ENCODE measurements at regions not wholly inside any gene's neighbourhood (a gene's known extent, or its start where the extent isn't known, plus 50 kb on each side); places are given as distances from the start of the nearest gene placed in this dataset.
A peak's percentile ranks its signal among the peaks of the same experiment; 100 is the strongest.

- H4K20me1 ChIP-seq (ENCODE audit: control insufficient read depth, extremely low read depth, insufficient read depth, low read length): no peaks in the 10 kb centered on the region
- H3K4me3 ChIP-seq (replicated peaks in 1 of 4; ENCODE audit: control extremely low read depth in 1 of 4, insufficient read depth in 1 of 4, low read depth in 3 of 4, low read length in 4 of 4): no peak overlapping the region
- no peak overlapping the region for H3K4me2 ChIP-seq (ENCODE audit: extremely low read depth, insufficient read depth, low read length)
- no peak for DNase-seq (ENCODE audit: low read depth in 2 of 2)
- no peaks in the 10 kb centered on the region for H3K79me2 ChIP-seq (ENCODE audit: control insufficient read depth, insufficient read depth, low read length)
- no peaks in the 10 kb centered on the region for H3K9me3 ChIP-seq (ENCODE audit: control insufficient read depth, insufficient read depth, low read depth, low read length)
- no peak overlapping the region for H3K27ac ChIP-seq (ENCODE audit: insufficient read depth, low read length)
- no peak overlapping the region for H3K9ac ChIP-seq (ENCODE audit: insufficient read depth, low read length)
- H3K27me3 ChIP-seq (ENCODE audit: control insufficient read depth, insufficient read depth, low read length): no peaks in the 10 kb centered on the region
- no peak overlapping the region for H2AFZ ChIP-seq (ENCODE audit: low read length)
- TF ChIP-seq, protein P1, sequence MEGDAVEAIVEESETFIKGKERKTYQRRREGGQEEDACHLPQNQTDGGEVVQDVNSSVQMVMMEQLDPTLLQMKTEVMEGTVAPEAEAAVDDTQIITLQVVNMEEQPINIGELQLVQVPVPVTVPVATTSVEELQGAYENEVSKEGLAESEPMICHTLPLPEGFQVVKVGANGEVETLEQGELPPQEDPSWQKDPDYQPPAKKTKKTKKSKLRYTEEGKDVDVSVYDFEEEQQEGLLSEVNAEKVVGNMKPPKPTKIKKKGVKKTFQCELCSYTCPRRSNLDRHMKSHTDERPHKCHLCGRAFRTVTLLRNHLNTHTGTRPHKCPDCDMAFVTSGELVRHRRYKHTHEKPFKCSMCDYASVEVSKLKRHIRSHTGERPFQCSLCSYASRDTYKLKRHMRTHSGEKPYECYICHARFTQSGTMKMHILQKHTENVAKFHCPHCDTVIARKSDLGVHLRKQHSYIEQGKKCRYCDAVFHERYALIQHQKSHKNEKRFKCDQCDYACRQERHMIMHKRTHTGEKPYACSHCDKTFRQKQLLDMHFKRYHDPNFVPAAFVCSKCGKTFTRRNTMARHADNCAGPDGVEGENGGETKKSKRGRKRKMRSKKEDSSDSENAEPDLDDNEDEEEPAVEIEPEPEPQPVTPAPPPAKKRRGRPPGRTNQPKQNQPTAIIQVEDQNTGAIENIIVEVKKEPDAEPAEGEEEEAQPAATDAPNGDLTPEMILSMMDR (conservative IDR thresholded peaks at IDR 0.05 in 1 of 2, IDR thresholded peaks at IDR 0.05 in 1 of 2; ENCODE audit: low read depth in 1 of 2, low read length in 2 of 2): no peak
- TF ChIP-seq EZH2 (IDR thresholded peaks at IDR 0.05; ENCODE audit: low read length, missing control alignments): no peak
- no peaks in the 10 kb centered on the region for H3K36me3 ChIP-seq (ENCODE audit: control insufficient read depth, insufficient read depth, low read length)
- no peaks in the 10 kb centered on the region for H3K4me1 ChIP-seq (ENCODE audit: control insufficient read depth, extremely low read depth, insufficient read depth, low read length)
Measured at GRCh38 chr1:60448850-60449249, 375.3 kb upstream of the C1orf87 start.

DNA sequence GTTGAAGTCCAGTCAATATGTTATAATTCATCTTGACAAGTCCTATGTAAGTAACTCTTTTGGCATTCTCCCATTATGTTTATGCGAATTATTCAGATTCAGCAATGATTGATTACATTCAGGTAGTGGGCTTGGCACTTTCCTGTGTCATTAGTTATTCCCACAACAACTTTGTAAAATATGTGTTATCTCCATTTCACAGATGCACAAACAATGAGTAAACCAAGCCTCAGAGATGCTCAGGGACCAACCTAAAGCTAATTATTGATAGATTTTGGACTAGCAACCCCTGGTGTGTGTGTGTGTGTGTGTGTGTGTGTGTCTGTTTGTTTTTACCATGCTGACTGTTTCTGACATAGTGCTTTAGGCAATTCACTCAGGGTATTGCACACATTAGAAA lies 371.1 kb upstream of the C1orf87 start:
- TF ChIP-seq EZH2 (IDR thresholded peaks at IDR 0.05; ENCODE audit: low read length, missing control alignments): no peak
- TF ChIP-seq, protein P1 (conservative IDR thresholded peaks at IDR 0.05 in 1 of 2, IDR thresholded peaks at IDR 0.05 in 1 of 2; ENCODE audit: low read depth in 1 of 2, low read length in 2 of 2): no peak
- Histone ChIP-seq H3K9me3 (ENCODE audit: control insufficient read depth, insufficient read depth, low read depth, low read length) (no peaks in the 10 kb centered on the region), H4K20me1 (ENCODE audit: control insufficient read depth, extremely low read depth, insufficient read depth, low read length) (no peaks in the 10 kb centered on the region), H2AFZ (ENCODE audit: low read length) (no peak overlapping the region), H3K4me2 (ENCODE audit: extremely low read depth, insufficient read depth, low read length) (no peak overlapping the region), H3K4me3 (replicated peaks in 1 of 4; ENCODE audit: control extremely low read depth in 1 of 4, insufficient read depth in 1 of 4, low read depth in 3 of 4, low read length in 4 of 4) (no peak overlapping the region), H3K27ac (ENCODE audit: insufficient read depth, low read length) (no peak overlapping the region), H3K79me2 (ENCODE audit: control insufficient read depth, insufficient read depth, low read length) (no peaks in the 10 kb centered on the region), H3K4me1 (ENCODE audit: control insufficient read depth, extremely low read depth, insufficient read depth, low read length) (no peaks in the 10 kb centered on the region), H3K9ac (ENCODE audit: insufficient read depth, low read length) (no peak overlapping the region), H3K36me3 (ENCODE audit: control insufficient read depth, insufficient read depth, low read length) (no peaks in the 10 kb centered on the region), H3K27me3 (ENCODE audit: control insufficient read depth, insufficient read depth, low read length) (no peaks in the 10 kb centered on the region)
- DNase-seq (ENCODE audit: low read depth in 2 of 2): peak in 1 of 2 donors; percentile 24

DNA sequence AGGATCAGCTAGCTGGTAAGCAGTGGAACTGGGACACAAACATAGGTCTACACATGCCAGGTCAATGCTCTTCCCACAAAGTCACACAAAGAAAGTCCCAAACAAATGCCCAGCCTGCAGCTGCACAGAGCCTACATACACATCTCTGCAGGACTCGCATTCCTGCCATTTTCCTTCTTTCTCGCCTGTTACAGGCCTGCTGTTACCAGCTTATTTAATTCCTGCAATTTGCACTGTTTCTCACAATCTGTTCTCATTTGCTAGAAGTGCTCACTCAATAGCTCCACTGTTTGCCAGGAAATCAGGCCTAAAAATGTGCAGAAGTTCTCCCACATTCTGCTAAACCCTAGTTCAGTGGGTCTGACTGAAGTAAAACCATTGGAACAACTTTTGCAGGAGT lies 362.6 kb upstream of the C1orf87 start:
- Histone ChIP-seq H3K4me1 (ENCODE audit: control insufficient read depth, extremely low read depth, insufficient read depth, low read length) (no peaks in the 10 kb centered on the region), H3K9me3 (ENCODE audit: control insufficient read depth, insufficient read depth, low read depth, low read length) (no peaks in the 10 kb centered on the region), H3K4me3 (replicated peaks in 1 of 4; ENCODE audit: control extremely low read depth in 1 of 4, insufficient read depth in 1 of 4, low read depth in 3 of 4, low read length in 4 of 4) (no peak overlapping the region), H3K79me2 (ENCODE audit: control insufficient read depth, insufficient read depth, low read length) (no peaks in the 10 kb centered on the region), H4K20me1 (ENCODE audit: control insufficient read depth, extremely low read depth, insufficient read depth, low read length) (no peaks in the 10 kb centered on the region), H3K27ac (ENCODE audit: insufficient read depth, low read length) (no peak overlapping the region), H3K36me3 (ENCODE audit: control insufficient read depth, insufficient read depth, low read length) (no peaks in the 10 kb centered on the region), H2AFZ (ENCODE audit: low read length) (no peak overlapping the region), H3K4me2 (ENCODE audit: extremely low read depth, insufficient read depth, low read length) (no peak overlapping the region), H3K27me3 (ENCODE audit: control insufficient read depth, insufficient read depth, low read length) (no peaks in the 10 kb centered on the region), H3K9ac (ENCODE audit: insufficient read depth, low read length) (no peak overlapping the region)
- DNase-seq (ENCODE audit: low read depth in 2 of 2): no peak
- no peak for TF ChIP-seq EZH2 (IDR thresholded peaks at IDR 0.05; ENCODE audit: low read length, missing control alignments)
- TF ChIP-seq, protein P1 (conservative IDR thresholded peaks at IDR 0.05 in 1 of 2, IDR thresholded peaks at IDR 0.05 in 1 of 2; ENCODE audit: low read depth in 1 of 2, low read length in 2 of 2): no peak

All from fibroblast of lung (primary cell).